H9 (cell line): ENCODE measurements at regions not wholly inside any gene's neighbourhood (a gene's known extent, or its start where the extent isn't known, plus 50 kb on each side); places are given as distances from the start of the nearest gene placed in this dataset.

ENCODE experiments used
- DNase-seq: peaks from one replicate; pipeline ENCODE4 v3.0.0-alpha.2; 2017
- H2AFZ ChIP-seq: one replicate; pipeline ENCODE4 v1.6.1; 2013; ENCODE audit warnings: mild to moderate bottlenecking, low read length, control low read depth, moderate library complexity
- H2AK5ac ChIP-seq: 2 replicates; pipeline ENCODE4 v1.6.1; 2013; ENCODE audit warnings: low read length, control low read depth, mixed read lengths; ENCODE audit not compliant: insufficient read length
- H2BK120ac ChIP-seq: one replicate; pipeline ENCODE4 v1.6.1; 2013; ENCODE audit warnings: low read depth, mild to moderate bottlenecking, low read length, control low read depth, inconsistent platforms; ENCODE audit not compliant: poor library complexity, severe bottlenecking
- H2BK12ac ChIP-seq: 2 replicates; pipeline ENCODE4 v1.6.1; 2013; ENCODE audit warnings: low read length, control low read depth, mixed read lengths, low read depth; ENCODE audit not compliant: insufficient read length
- H2BK15ac ChIP-seq: 2 replicates; pipeline ENCODE4 v1.6.1; 2013; ENCODE audit warnings: low read depth, low read length, control low read depth
- H2BK20ac ChIP-seq: one replicate; pipeline ENCODE4 v1.6.1; 2013; ENCODE audit warnings: low read depth, mild to moderate bottlenecking, low read length, control low read depth, inconsistent platforms; ENCODE audit not compliant: poor library complexity, severe bottlenecking
- H2BK5ac ChIP-seq: 2 replicates; pipeline ENCODE4 v1.6.1; 2013; ENCODE audit warnings: low read length, control low read depth, mixed read lengths; ENCODE audit not compliant: insufficient read length
- H3K14ac ChIP-seq: 2 replicates; pipeline ENCODE4 v1.6.1; 2013; ENCODE audit warnings: low read length, control low read depth; ENCODE audit not compliant: insufficient read depth
- H3K18ac ChIP-seq: 2 replicates; pipeline ENCODE4 v1.6.1; 2013; ENCODE audit warnings: low read depth, mild to moderate bottlenecking, mixed read lengths, low read length, control low read depth; ENCODE audit not compliant: insufficient read length
- H3K23ac ChIP-seq: 2 replicates; pipeline ENCODE4 v1.6.1; 2013; ENCODE audit warnings: low read length, control low read depth, mixed read lengths, low read depth; ENCODE audit not compliant: insufficient read length
- H3K23me2 ChIP-seq: 2 replicates; pipeline ENCODE4 v1.6.1; 2013; ENCODE audit warnings: low read depth, mild to moderate bottlenecking, mixed read lengths, low read length, control low read depth; ENCODE audit not compliant: insufficient read length, poor library complexity, severe bottlenecking
- H3K27ac ChIP-seq: 2 replicates; pipeline ENCODE4 v1.5.1; 2013; ENCODE audit warnings: low read length, control low read depth, mixed read lengths, low read depth; ENCODE audit not compliant: insufficient read length
- H3K27me3 ChIP-seq: 2 replicates; pipeline ENCODE4 v1.6.1; 2013; ENCODE audit warnings: low read length, control low read depth, inconsistent platforms; ENCODE audit not compliant: insufficient read depth
- H3K4ac ChIP-seq: 2 replicates; pipeline ENCODE4 v1.6.1; 2013; ENCODE audit warnings: low read depth, mild to moderate bottlenecking, control low read depth, inconsistent platforms, low read length, moderate library complexity
- H3K4me1 ChIP-seq: 2 replicates; pipeline ENCODE4 v1.6.1; 2013; ENCODE audit warnings: low read length, control low read depth, inconsistent platforms; ENCODE audit not compliant: insufficient read depth
- H3K4me2 ChIP-seq: 2 replicates; pipeline ENCODE4 v1.6.1; 2013; ENCODE audit warnings: low read length, control low read depth, mixed read lengths; ENCODE audit not compliant: insufficient read length, insufficient read depth
- H3K56ac ChIP-seq: 2 replicates; pipeline ENCODE4 v1.6.1; 2013; ENCODE audit warnings: low read depth, mild to moderate bottlenecking, mixed read lengths, low read length, control low read depth; ENCODE audit not compliant: insufficient read length
- H3K79me1 ChIP-seq: 2 replicates; pipeline ENCODE4 v1.6.1; 2013; ENCODE audit warnings: low read depth, mild to moderate bottlenecking, moderate library complexity, low read length, control low read depth, inconsistent platforms; ENCODE audit not compliant: insufficient read depth, poor library complexity, severe bottlenecking
- H3K79me2 ChIP-seq: 2 replicates; pipeline ENCODE4 v1.6.1; 2013; ENCODE audit warnings: low read length, control low read depth, inconsistent platforms; ENCODE audit not compliant: insufficient read depth
- H3K9ac ChIP-seq: 2 replicates; pipeline ENCODE4 v1.6.1; 2013; ENCODE audit warnings: low read length, control low read depth, mixed read lengths; ENCODE audit not compliant: insufficient read length; ENCODE audit errors: extremely low read depth
- H3K9me3 ChIP-seq: one replicate; pipeline ENCODE4 v1.6.1; 2013; ENCODE audit warnings: low read depth, low read length, inconsistent platforms; ENCODE audit not compliant: control insufficient read depth
- H3T11ph ChIP-seq: one replicate; pipeline ENCODE4 v1.6.1; 2013; ENCODE audit warnings: mild to moderate bottlenecking, low read length, control low read depth, inconsistent platforms
- H4K20me1 ChIP-seq: one replicate; pipeline ENCODE4 v1.6.1; 2013; ENCODE audit not compliant: control insufficient read depth, insufficient read length, insufficient read depth
- H4K5ac ChIP-seq: 2 replicates; pipeline ENCODE4 v1.6.1; 2013; ENCODE audit warnings: low read depth, mild to moderate bottlenecking, mixed read lengths, low read length, control low read depth; ENCODE audit not compliant: insufficient read length
- H4K8ac ChIP-seq: replicated peaks from 2 replicates; pipeline ENCODE4 v1.6.1; 2013; ENCODE audit warnings: low read length, control low read depth, mixed read lengths, low read depth; ENCODE audit not compliant: insufficient read length
- H4K91ac ChIP-seq: 2 replicates; pipeline ENCODE4 v1.6.1; 2013; ENCODE audit warnings: low read depth, mild to moderate bottlenecking, moderate library complexity, mixed read lengths, low read length, control low read depth; ENCODE audit not compliant: insufficient read length
- H3K27ac Mint-ChIP-seq, 3 experiments: 2 replicates in 2 of 3; 3 replicates in 1 of 3; pipeline ENCODE4 v1.8.0; 2020 to 2021; ENCODE audit warnings: mixed read lengths in 3 of 3, mild to moderate bottlenecking in 1 of 3, moderate library complexity in 1 of 3
- H3K27me3 Mint-ChIP-seq: 2 replicates; pipeline ENCODE4 v1.8.0; 2021; ENCODE audit warnings: low read depth, mild to moderate bottlenecking, moderate library complexity, mixed read lengths
- H3K36me3 Mint-ChIP-seq, 3 experiments: 2 replicates in 2 of 3; 3 replicates in 1 of 3; pipeline ENCODE4 v1.8.0; 2020 to 2021; ENCODE audit warnings: low read depth in 3 of 3, mixed read lengths in 3 of 3; ENCODE audit not compliant: insufficient read depth in 1 of 3
- H3K4me1 Mint-ChIP-seq, 2 experiments: 2 replicates each; pipeline ENCODE4 v1.8.0; 2020; ENCODE audit warnings: mixed read lengths in 2 of 2
- H3K4me3 Mint-ChIP-seq, 2 experiments: 2 replicates in 1 of 2; 3 replicates in 1 of 2; pipeline ENCODE4 v1.8.0; 2020 to 2021; ENCODE audit warnings: mild to moderate bottlenecking in 2 of 2, mixed read lengths in 2 of 2, moderate library complexity in 1 of 2
- H3K9me3 Mint-ChIP-seq, 2 experiments: 2 replicates in 1 of 2; 3 replicates in 1 of 2; pipeline ENCODE4 v1.8.0; 2020; ENCODE audit warnings: mild to moderate bottlenecking in 2 of 2, mixed read lengths in 2 of 2, moderate library complexity in 1 of 2
- CTCF ChIP-seq: fragments of 200-600 bp; sonication (generic); conservative IDR thresholded peaks from 3 replicates; pipeline ENCODE4 v1.8.0; 2021; ENCODE audit warnings: antibody characterized with exemption, mild to moderate bottlenecking
- WGBS: extraction: QIAGEN DNeasy Blood & Tissue Kit; methylation state at CpG from one replicate; pipeline ENCODE4 v1.1.7; 2013; ENCODE audit warnings: missing lambda C conversion rate, low lambda C conversion rate, mixed read lengths; ENCODE audit not compliant: insufficient read length; ENCODE audit errors: extremely low coverage; 5-methylcytosine and 5-hydroxymethylcytosine counted together

DNA sequence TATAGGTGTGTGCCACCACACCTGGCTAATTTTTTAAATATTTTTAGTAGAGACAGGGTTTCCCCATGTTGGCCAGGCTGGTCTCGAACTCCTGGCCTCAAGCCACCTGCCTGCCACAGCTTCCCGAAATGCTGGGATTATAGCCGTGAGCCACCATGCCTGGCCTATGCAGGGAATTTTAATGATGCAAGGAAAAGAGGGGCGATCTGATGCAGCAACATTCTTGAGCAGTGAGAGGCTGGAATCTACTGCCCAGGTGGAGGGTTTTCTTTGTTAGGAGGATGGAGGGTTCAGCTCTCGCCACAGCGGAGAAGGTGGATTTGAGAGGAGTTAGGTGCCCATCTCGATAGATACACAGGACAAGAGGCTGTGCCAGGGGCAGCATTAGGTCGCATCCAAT is 332.3 kb downstream of the GATA3 start:
- Histone ChIP-seq H4K20me1 (no peaks in the 10 kb centered on the region), H3T11ph (no peak overlapping the region), H3K9me3 (no peaks in the 10 kb centered on the region), H2BK120ac (no peak overlapping the region), H4K5ac (no peak overlapping the region), H4K91ac (no peak overlapping the region), H3K4me2 (no peak overlapping the region), H3K27ac (no peak overlapping the region), H3K23me2 (no peaks in the 10 kb centered on the region), H2BK12ac (no peak overlapping the region), H3K27me3 (no peaks in the 10 kb centered on the region), H3K79me2 (no peaks in the 10 kb centered on the region), H3K18ac (no peak overlapping the region), H3K9ac (no peak overlapping the region), H4K8ac (no peak overlapping the region), H2BK5ac (no peak overlapping the region), H3K4ac (no peak overlapping the region), H3K23ac (no peak overlapping the region), H3K79me1 (no peaks in the 10 kb centered on the region), H3K14ac (no peak overlapping the region), H2AK5ac (no peak overlapping the region), H3K4me1 (no peaks in the 10 kb centered on the region), H3K56ac (no peak overlapping the region), H2BK15ac (no peak overlapping the region), H2AFZ (no peak overlapping the region), H2BK20ac (no peak overlapping the region)
- H3K36me3 Mint-ChIP-seq: 0 out of 7 replicates have a peak, but pooled peaks cover 0 to 2% (median 0%) of the 10 kb centered on the region in 3 experiments
- no CpG with 5 or more reads among the region's 8 CpGs for WGBS
- no peak for TF ChIP-seq CTCF
- H3K27ac Mint-ChIP-seq: no peak overlapping the region
- DNase-seq: no peak
- H3K4me1 Mint-ChIP-seq: no peaks in the 10 kb centered on the region
- H3K9me3 Mint-ChIP-seq: no peaks in the 10 kb centered on the region
- no peak overlapping the region for H3K4me3 Mint-ChIP-seq
- no peaks in the 10 kb centered on the region; the same call in none of the 2 replicates for H3K27me3 Mint-ChIP-seq
